ENCODE measurements at regions not wholly inside any gene's neighbourhood (a gene's known extent, or its start where the extent isn't known, plus 50 kb on each side); places are given as distances from the start of the nearest gene placed in this dataset.
"Not testable (repeated sequence)": the region's sequence is repeated elsewhere in the genome, so short reads cannot be mapped to it uniquely, and the experiment has no call there.

- TF ChIP-seq CTCF (IDR thresholded peaks at IDR 0.05; ENCODE audit: borderline replicate concordance, extremely low read depth, low read length, poor library complexity, severe bottlenecking); EZH2 (IDR thresholded peaks at IDR 0.05; ENCODE audit: borderline replicate concordance, low read depth, low read length, severe bottlenecking): not testable (repeated sequence)
Observed at GRCh38 chrX:74183047-74183446, 120.9 kb upstream of the ZCCHC13 start.
